ENCODE measurements at regions not wholly inside any gene's neighbourhood (a gene's known extent, or its start where the extent isn't known, plus 50 kb on each side); places are given as distances from the start of the nearest gene placed in this dataset.

GRCh38 chr7:110591341-110591740, 499.6 kb upstream of the LRRN3 start:
- TF ChIP-seq CTCF (IDR thresholded peaks at IDR 0.05) (no peak), POLR2A (IDR thresholded peaks at IDR 0.05) (no peak)

All from uterus (tissue), 2 donors.